GM18519 (cell line): ENCODE measurements at regions not wholly inside any gene's neighbourhood (a gene's known extent, or its start where the extent isn't known, plus 50 kb on each side); places are given as distances from the start of the nearest gene placed in this dataset.
"Not testable (repeated sequence)": the region's sequence is repeated elsewhere in the genome, so short reads cannot be mapped to it uniquely, and the experiment has no call there.

ENCODE experiments used
- ATAC-seq: cut with Tn5 transposase; IDR thresholded peaks from one replicate; pipeline ENCODE4 v1.9.1; 2021; ENCODE audit warnings: mild to moderate bottlenecking, moderate library complexity; ENCODE audit not compliant: unreplicated experiment, low FRiP score

- no peak for ATAC-seq
Observed at GRCh38 chr9:78383130-78383529, 86.2 kb downstream of the PSAT1 start.

- no peak for ATAC-seq
Observed at GRCh38 chr9:78386348-78386747, 89.4 kb downstream of the PSAT1 start.

- no peak for ATAC-seq
Observed at GRCh38 chr9:78386773-78387172, 89.8 kb downstream of the PSAT1 start.

GRCh38 chr9:78393340-78393739 is 96.4 kb downstream of the PSAT1 start:
- ATAC-seq = no peak

- ATAC-seq = no peak
Observed at GRCh38 chr9:78393932-78394331, 97.0 kb downstream of the PSAT1 start.

GRCh38 chr9:78396087-78396486 is 99.2 kb downstream of the PSAT1 start:
- ATAC-seq = no peak

- no peak for ATAC-seq
Observed at GRCh38 chr9:78397045-78397444, 100.1 kb downstream of the PSAT1 start.

GRCh38 chr9:78397454-78397853 is 100.5 kb downstream of the PSAT1 start:
- ATAC-seq = no peak

GRCh38 chr9:78399153-78399552 is 102.2 kb downstream of the PSAT1 start:
- no peak for ATAC-seq

- ATAC-seq = no peak
Observed at GRCh38 chr9:78400496-78400895, 103.6 kb downstream of the PSAT1 start.

- no peak for ATAC-seq
Observed at GRCh38 chr9:78405461-78405860, 108.5 kb downstream of the PSAT1 start.

GRCh38 chr9:78406146-78406545 is 109.2 kb downstream of the PSAT1 start:
- ATAC-seq = no peak

GRCh38 chr9:78406933-78407332 is 110.0 kb downstream of the PSAT1 start:
- no peak for ATAC-seq

GRCh38 chr9:78407636-78408312 is 110.8 kb downstream of the PSAT1 start:
- ATAC-seq = no peak

GRCh38 chr9:78408388-78408787 is 111.5 kb downstream of the PSAT1 start:
- no peak for ATAC-seq

- not testable (repeated sequence) for ATAC-seq
Observed at GRCh38 chr9:78409928-78410510, 113.1 kb downstream of the PSAT1 start.

- no peak for ATAC-seq
Observed at GRCh38 chr9:78422309-78422708, 125.4 kb downstream of the PSAT1 start.

- no peak for ATAC-seq
Observed at GRCh38 chr9:78424299-78424698, 127.4 kb downstream of the PSAT1 start.

GRCh38 chr9:78428640-78429039 is 131.7 kb downstream of the PSAT1 start:
- no peak for ATAC-seq

- ATAC-seq = no peak
Observed at GRCh38 chr9:78430387-78430786, 133.5 kb downstream of the PSAT1 start.

GRCh38 chr9:78431039-78431438 is 134.1 kb downstream of the PSAT1 start:
- not testable (repeated sequence) for ATAC-seq

GRCh38 chr9:78436873-78437272 is 139.9 kb downstream of the PSAT1 start:
- no peak for ATAC-seq
